ENCODE measurements at regions not wholly inside any gene's neighbourhood (a gene's known extent, or its start where the extent isn't known, plus 50 kb on each side); places are given as distances from the start of the nearest gene placed in this dataset.

DNA sequence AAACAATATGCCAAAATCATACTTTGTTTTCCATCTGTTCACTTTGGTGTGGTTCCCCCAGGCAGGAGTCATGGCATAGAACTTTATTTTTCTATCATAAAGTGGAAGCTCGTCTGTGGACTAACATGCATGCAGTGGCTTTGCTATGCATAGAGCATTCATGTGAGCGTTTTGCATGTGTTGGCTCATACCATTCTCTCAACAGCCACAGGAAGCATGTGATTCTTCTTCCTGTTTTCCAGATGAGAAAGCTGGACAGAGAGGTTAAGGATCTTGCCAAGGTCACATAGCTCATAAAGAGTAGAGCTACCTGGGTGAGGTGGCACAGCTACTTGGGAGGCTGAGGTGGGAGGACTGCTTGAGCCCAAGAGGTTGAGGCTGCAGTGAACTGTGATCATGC is 123.4 kb upstream of the HDGFL1 start:
- TF ChIP-seq, protein P1, sequence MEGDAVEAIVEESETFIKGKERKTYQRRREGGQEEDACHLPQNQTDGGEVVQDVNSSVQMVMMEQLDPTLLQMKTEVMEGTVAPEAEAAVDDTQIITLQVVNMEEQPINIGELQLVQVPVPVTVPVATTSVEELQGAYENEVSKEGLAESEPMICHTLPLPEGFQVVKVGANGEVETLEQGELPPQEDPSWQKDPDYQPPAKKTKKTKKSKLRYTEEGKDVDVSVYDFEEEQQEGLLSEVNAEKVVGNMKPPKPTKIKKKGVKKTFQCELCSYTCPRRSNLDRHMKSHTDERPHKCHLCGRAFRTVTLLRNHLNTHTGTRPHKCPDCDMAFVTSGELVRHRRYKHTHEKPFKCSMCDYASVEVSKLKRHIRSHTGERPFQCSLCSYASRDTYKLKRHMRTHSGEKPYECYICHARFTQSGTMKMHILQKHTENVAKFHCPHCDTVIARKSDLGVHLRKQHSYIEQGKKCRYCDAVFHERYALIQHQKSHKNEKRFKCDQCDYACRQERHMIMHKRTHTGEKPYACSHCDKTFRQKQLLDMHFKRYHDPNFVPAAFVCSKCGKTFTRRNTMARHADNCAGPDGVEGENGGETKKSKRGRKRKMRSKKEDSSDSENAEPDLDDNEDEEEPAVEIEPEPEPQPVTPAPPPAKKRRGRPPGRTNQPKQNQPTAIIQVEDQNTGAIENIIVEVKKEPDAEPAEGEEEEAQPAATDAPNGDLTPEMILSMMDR (IDR thresholded peaks at IDR 0.05), result no peak
- TF ChIP-seq ZFX (IDR thresholded peaks at IDR 0.05; ENCODE audit: borderline replicate concordance), result no peak
